Ishikawa (cell line): ENCODE measurements at regions not wholly inside any gene's neighbourhood (a gene's known extent, or its start where the extent isn't known, plus 50 kb on each side); places are given as distances from the start of the nearest gene placed in this dataset.

Experiments
- CEBPB ChIP-seq: IDR thresholded peaks from 2 replicates; pipeline ENCODE4 v1.6.1; 2012
- CREB1 ChIP-seq: IDR thresholded peaks from 2 replicates; pipeline ENCODE4 v1.6.1; 2012; ENCODE audit warnings: low read depth
- EGR1 ChIP-seq: IDR thresholded peaks from 2 replicates; pipeline ENCODE4 v1.6.1; 2012
- EP300 ChIP-seq: IDR thresholded peaks from 2 replicates; pipeline ENCODE4 v1.6.1; 2012; ENCODE audit warnings: borderline replicate concordance
- FOXM1 ChIP-seq: IDR thresholded peaks from 2 replicates; pipeline ENCODE4 v1.6.1; 2012; ENCODE audit warnings: low read depth, borderline replicate concordance
- MAX ChIP-seq: IDR thresholded peaks from 2 replicates; pipeline ENCODE4 v1.6.1; 2012
- NFIC ChIP-seq: IDR thresholded peaks from 2 replicates; pipeline ENCODE4 v1.6.1; 2012
- RAD21 ChIP-seq: IDR thresholded peaks from 2 replicates; pipeline ENCODE4 v1.6.1; 2012; ENCODE audit warnings: low read depth
- TAF1 ChIP-seq: IDR thresholded peaks from 2 replicates; pipeline ENCODE4 v1.6.1; 2012; ENCODE audit warnings: low read depth, mild to moderate bottlenecking
- TCF12 ChIP-seq: IDR thresholded peaks from 2 replicates; pipeline ENCODE4 v1.6.1; 2012; ENCODE audit warnings: low read depth
- TEAD4 ChIP-seq: IDR thresholded peaks from 2 replicates; pipeline ENCODE4 v1.6.1; 2012
- YY1 ChIP-seq: IDR thresholded peaks from 2 replicates; pipeline ENCODE4 v1.6.1; 2012; ENCODE audit warnings: low read depth
- ZBTB7A ChIP-seq: IDR thresholded peaks from 2 replicates; pipeline ENCODE4 v1.6.1; 2012; ENCODE audit warnings: low read depth
- TF ChIP-seq, protein P1 (sequence below): IDR thresholded peaks from 2 replicates; pipeline ENCODE4 v1.6.1; 2012
- TF ChIP-seq, protein P2 (sequence below): IDR thresholded peaks from 2 replicates; pipeline ENCODE4 v1.6.1; 2012; ENCODE audit warnings: low read depth, mild to moderate bottlenecking

DNA sequence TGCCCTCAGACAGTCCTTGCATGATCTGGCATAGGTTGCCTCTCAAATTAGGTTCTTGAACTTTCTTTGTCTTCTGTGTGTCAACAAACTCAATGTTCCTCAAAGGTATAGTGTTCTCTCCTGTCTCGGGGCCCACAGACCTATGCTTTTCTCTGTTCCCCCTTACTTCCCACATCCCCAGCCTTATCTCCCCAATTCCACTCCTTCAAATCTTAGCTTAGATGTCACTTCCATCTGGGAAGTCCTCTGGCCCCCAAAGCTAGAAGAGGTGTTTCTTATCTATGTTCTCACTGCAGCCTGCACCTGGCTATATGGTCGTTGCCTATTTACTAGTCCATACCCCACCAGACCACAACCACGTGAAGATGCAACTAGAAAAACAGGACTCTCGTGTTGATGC lies 134.6 kb upstream of the MYCN start:
- TF ChIP-seq TAF1 (no peak), ZBTB7A (no peak), EGR1 (no peak), YY1 (no peak), CREB1 (no peak), TEAD4 (no peak), CEBPB (no peak), EP300 (no peak), TCF12 (no peak), NFIC (no peak), FOXM1 (no peak), RAD21 (no peak), MAX (no peak)
- TF ChIP-seq, protein P1, sequence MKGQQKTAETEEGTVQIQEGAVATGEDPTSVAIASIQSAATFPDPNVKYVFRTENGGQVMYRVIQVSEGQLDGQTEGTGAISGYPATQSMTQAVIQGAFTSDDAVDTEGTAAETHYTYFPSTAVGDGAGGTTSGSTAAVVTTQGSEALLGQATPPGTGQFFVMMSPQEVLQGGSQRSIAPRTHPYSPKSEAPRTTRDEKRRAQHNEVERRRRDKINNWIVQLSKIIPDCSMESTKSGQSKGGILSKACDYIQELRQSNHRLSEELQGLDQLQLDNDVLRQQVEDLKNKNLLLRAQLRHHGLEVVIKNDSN: no peak
- TF ChIP-seq, protein P2, sequence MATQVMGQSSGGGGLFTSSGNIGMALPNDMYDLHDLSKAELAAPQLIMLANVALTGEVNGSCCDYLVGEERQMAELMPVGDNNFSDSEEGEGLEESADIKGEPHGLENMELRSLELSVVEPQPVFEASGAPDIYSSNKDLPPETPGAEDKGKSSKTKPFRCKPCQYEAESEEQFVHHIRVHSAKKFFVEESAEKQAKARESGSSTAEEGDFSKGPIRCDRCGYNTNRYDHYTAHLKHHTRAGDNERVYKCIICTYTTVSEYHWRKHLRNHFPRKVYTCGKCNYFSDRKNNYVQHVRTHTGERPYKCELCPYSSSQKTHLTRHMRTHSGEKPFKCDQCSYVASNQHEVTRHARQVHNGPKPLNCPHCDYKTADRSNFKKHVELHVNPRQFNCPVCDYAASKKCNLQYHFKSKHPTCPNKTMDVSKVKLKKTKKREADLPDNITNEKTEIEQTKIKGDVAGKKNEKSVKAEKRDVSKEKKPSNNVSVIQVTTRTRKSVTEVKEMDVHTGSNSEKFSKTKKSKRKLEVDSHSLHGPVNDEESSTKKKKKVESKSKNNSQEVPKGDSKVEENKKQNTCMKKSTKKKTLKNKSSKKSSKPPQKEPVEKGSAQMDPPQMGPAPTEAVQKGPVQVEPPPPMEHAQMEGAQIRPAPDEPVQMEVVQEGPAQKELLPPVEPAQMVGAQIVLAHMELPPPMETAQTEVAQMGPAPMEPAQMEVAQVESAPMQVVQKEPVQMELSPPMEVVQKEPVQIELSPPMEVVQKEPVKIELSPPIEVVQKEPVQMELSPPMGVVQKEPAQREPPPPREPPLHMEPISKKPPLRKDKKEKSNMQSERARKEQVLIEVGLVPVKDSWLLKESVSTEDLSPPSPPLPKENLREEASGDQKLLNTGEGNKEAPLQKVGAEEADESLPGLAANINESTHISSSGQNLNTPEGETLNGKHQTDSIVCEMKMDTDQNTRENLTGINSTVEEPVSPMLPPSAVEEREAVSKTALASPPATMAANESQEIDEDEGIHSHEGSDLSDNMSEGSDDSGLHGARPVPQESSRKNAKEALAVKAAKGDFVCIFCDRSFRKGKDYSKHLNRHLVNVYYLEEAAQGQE: no peak

DNA sequence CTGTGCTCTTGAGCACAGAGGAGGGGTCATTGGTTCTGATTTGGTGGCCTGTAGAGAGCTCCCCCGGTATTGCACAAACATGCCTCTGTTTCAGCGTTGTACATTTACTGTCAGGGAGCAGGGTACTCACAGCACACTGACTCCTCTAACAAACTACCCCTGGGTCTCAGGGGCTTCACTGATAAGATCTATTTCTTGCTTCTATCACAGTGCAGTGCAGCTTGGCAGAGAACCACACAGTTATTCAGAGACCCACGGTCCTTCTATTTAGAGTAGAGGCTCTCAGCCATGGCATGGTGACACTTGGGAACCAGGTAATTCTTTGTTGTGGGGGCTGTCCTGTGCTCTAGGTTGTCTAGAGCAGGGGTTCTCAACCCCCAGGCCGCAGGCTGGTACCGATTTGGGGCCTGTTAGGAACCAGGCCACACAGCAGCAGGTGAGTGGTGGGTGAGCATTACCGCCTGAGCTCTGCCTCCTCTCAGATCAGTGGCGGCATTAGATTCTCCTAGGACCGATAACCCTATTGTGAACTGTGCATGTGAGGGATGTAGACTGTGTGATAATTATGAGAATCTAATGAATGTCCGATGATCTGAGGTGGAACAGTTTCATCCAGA lies 133.4 kb upstream of the MYCN start:
- no peak for TF ChIP-seq MAX
- TF ChIP-seq CREB1: no peak
- no peak for TF ChIP-seq TAF1
- TF ChIP-seq CEBPB: no peak
- TF ChIP-seq, protein P1: no peak

DNA sequence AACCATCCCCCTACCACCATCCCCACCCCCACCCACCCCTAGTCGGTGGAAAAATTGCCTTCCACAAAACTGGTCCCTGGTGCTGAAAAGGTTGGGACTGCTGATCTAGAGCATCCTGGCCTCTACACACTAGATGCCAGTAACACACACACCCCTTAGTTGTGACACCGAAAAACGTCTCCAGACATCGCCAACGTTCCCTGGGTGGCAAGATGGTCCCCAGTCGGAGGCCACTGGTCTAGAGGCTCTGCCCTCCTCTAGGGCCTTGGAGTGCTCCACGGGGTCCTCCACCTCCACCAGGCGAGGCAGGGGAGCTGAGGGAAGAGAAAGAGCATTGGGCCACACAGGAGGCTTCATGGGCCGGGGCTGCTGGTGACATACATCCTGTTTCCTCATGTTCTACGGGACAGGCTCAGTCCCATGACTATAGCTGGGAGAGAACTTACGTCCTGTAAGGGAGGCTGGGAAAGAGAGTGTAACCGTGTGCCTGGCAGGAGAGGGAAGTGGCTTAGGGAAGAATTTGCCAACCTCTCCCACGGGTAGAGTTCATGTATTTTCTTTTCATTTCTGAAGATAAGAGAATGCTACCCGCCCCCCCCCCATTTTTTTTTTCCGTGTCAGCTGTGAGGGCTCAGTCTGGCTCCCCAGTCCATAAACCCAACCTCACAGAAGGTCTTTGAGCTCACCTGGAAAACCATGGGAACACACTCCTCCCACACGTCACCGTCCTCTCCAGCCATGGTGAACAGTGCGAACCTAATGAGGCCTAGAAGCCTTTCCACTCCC lies 132.7 kb upstream of the MYCN start:
- TF ChIP-seq, protein P2: no peak
- TF ChIP-seq EP300: no peak
- TF ChIP-seq, protein P1: no peak

GRCh38 chr2:15808204-15808910 lies 132.0 kb upstream of the MYCN start:
- TF ChIP-seq YY1: no peak
- TF ChIP-seq TEAD4: no peak

DNA sequence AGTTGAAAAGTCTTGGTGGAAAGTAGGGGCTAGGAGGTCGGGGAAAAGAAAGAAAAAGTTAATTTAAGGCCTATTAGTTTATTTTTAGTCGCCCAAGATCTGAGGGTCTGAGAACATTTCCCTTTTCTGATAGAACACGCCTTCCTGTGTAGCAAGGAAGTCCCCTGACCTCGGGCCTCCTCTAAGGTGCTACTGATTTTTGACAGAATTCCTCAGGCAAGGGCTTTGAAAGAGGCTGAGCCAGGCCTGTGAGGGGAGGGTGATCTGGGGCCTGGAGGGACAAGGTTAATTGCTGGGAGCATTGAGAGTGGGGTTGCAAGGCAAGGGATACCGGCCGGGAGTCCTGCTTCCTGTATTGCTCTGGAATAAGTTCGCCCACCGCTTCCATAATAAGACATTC lies 131.4 kb upstream of the MYCN start:
- TF ChIP-seq MAX (no peak), YY1 (no peak)

DNA sequence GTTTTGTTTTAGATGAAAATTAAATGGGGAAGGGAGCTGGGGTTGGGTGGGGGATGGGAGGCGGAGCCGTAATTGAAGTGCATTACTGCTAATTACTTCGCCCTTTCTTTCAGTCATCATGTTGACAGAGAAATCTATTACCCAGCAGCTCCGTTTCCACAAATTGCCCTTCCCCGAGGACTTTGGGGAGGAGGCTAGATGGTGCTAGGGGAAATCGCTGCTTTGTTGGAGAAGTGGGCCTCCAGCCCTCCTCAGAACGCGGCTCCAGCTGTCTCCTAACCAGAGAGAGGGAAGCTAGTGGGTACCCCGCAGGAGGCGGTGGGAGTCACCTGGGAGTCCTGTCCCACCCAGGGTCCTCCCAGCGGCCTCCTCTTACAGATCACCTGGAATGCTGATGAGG lies 130.9 kb upstream of the MYCN start:
- TF ChIP-seq EP300: no peak
- no peak for TF ChIP-seq TCF12
- no peak for TF ChIP-seq TAF1
- TF ChIP-seq RAD21: no peak
- no peak for TF ChIP-seq CREB1
- no peak for TF ChIP-seq YY1
- TF ChIP-seq NFIC: no peak
- TF ChIP-seq FOXM1: no peak
- no peak for TF ChIP-seq CEBPB
- TF ChIP-seq MAX: no peak
- TF ChIP-seq, protein P2: no peak
- no peak for TF ChIP-seq ZBTB7A
- no peak for TF ChIP-seq TEAD4
- no peak for TF ChIP-seq EGR1
- TF ChIP-seq, protein P1: no peak
